ENCODE measurements at regions not wholly inside any gene's neighbourhood (a gene's known extent, or its start where the extent isn't known, plus 50 kb on each side); places are given as distances from the start of the nearest gene placed in this dataset.

GRCh38 chr2:136062066-136062837 lies 55.7 kb downstream of the CXCR4 start:
- POLR2A ChIA-PET = no interaction called here
- Histone ChIP-seq H3K27me3 (ENCODE audit: control insufficient read depth in 1 of 2, insufficient read depth in 2 of 2, low read length in 2 of 2) (no peaks in the 10 kb centered on the region), H3K9me3 (ENCODE audit: control insufficient read depth in 1 of 2, insufficient read depth in 1 of 2, low read length in 2 of 2) (no peaks in the 10 kb centered on the region), H3K36me3 (ENCODE audit: insufficient read depth, low read length) (no peaks in the 10 kb centered on the region), H3K27ac (ENCODE audit: low read depth in 1 of 2, low read length in 2 of 2) (no peak overlapping the region), H3K4me1 (ENCODE audit: insufficient read depth, low read length) (peaks cover 32% of the 10 kb centered on the region), H3K4me3 (ENCODE audit: low read length) (no peak overlapping the region)
- TF ChIP-seq, protein P1, sequence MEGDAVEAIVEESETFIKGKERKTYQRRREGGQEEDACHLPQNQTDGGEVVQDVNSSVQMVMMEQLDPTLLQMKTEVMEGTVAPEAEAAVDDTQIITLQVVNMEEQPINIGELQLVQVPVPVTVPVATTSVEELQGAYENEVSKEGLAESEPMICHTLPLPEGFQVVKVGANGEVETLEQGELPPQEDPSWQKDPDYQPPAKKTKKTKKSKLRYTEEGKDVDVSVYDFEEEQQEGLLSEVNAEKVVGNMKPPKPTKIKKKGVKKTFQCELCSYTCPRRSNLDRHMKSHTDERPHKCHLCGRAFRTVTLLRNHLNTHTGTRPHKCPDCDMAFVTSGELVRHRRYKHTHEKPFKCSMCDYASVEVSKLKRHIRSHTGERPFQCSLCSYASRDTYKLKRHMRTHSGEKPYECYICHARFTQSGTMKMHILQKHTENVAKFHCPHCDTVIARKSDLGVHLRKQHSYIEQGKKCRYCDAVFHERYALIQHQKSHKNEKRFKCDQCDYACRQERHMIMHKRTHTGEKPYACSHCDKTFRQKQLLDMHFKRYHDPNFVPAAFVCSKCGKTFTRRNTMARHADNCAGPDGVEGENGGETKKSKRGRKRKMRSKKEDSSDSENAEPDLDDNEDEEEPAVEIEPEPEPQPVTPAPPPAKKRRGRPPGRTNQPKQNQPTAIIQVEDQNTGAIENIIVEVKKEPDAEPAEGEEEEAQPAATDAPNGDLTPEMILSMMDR (IDR thresholded peaks at IDR 0.05) = no peak
- Mint-ChIP-seq H3K27me3 (no peaks in the 10 kb centered on the region), H3K36me3 (ENCODE audit: low read depth) (no peaks in the 10 kb centered on the region), H3K27ac (no peak overlapping the region), H3K4me3 (no peak overlapping the region), H3K9me3 (no peaks in the 10 kb centered on the region), H3K4me1 (ENCODE audit: low read depth) (peaks cover 55% of the 10 kb centered on the region)
- intact Hi-C loops (cut with DNase I, micrococcal nuclease) = no loop called here
- CTCF ChIA-PET = no interaction called here
- ATAC-seq (ENCODE audit: poor library complexity) (no peak), DNase-seq (no peak)

DNA sequence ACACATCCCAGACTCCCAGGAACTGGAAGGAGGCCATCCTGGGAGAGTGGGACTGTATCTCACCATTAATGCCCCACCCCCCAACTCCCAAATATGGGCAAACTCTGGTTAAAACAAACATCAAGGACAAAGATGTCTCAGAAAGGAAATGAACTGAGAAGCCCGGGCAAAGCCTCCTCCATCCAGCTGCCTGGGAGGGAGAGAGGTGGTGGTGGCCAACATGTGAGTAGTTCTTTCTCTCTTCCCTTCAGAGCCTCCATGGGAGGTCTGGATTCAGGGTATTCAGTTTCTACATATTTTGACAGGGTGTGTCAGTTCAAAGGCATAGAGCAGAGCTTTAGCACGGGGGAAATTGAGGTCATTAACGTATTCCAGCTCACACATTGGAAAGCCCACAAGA lies 57.5 kb downstream of the CXCR4 start:
- H3K27ac ChIP-seq (ENCODE audit: low read depth in 1 of 2, low read length in 2 of 2) = no peak overlapping the region
- H3K4me1 ChIP-seq (ENCODE audit: insufficient read depth, low read length) = peaks cover 37% of the 10 kb centered on the region
- no peaks in the 10 kb centered on the region for H3K36me3 ChIP-seq (ENCODE audit: insufficient read depth, low read length)
- intact Hi-C loops (cut with DNase I, micrococcal nuclease) = no loop called here
- ATAC-seq (ENCODE audit: poor library complexity) (no peak), DNase-seq (no peak)
- no peaks in the 10 kb centered on the region for H3K27me3 Mint-ChIP-seq
- TF ChIP-seq, protein P1 (IDR thresholded peaks at IDR 0.05) = no peak
- H3K9me3 Mint-ChIP-seq = no peaks in the 10 kb centered on the region
- H3K27me3 ChIP-seq (ENCODE audit: control insufficient read depth in 1 of 2, insufficient read depth in 2 of 2, low read length in 2 of 2) = no peaks in the 10 kb centered on the region
- peaks cover 60% of the 10 kb centered on the region for H3K4me1 Mint-ChIP-seq (ENCODE audit: low read depth)
- H3K4me3 Mint-ChIP-seq = no peak overlapping the region
- ChIA-PET POLR2A (no interaction called here), CTCF (no interaction called here)
- no peaks in the 10 kb centered on the region for H3K9me3 ChIP-seq (ENCODE audit: control insufficient read depth in 1 of 2, insufficient read depth in 1 of 2, low read length in 2 of 2)
- H3K36me3 Mint-ChIP-seq (ENCODE audit: low read depth) = no peaks in the 10 kb centered on the region
- no peak overlapping the region for H3K27ac Mint-ChIP-seq
- H3K4me3 ChIP-seq (ENCODE audit: low read length) = no peak overlapping the region

DNA sequence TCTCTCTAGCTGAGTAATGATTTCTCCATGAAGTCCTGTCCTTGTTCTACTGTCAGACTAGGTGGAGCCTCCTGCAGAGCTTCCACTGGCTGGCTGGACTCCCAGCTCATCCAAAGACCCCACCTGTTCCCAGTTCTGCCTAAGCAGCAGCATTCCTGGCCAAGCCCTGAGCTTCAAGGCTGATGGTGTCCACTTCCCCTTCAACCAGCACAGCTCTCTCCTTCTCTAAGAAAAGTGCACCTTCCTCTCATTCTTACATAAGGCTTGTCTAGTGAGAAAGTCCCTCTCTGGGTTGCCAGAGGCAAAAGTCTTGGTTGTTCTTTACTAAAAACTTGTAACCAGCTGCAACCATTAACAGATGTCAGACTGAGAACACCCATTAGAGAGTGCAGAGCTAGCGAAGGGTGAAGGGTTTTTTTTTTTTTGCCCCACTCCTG lies 58.9 kb downstream of the CXCR4 start:
- no peak overlapping the region for H3K27ac ChIP-seq (ENCODE audit: low read depth in 1 of 2, low read length in 2 of 2)
- ChIA-PET CTCF (interaction anchor here (0.5 to 0.7 kb wide), 2 partner anchors 69 to 174 kb away, joined by 3 read pairs; no protein-coding TSS in a partner anchor), POLR2A (interaction anchor here (0.6 to 1.1 kb wide), 2 partner anchors 70 to 268 kb away, joined by 3 to 4 read pairs; no protein-coding TSS in a partner anchor)
- no peaks in the 10 kb centered on the region for H3K36me3 ChIP-seq (ENCODE audit: insufficient read depth, low read length)
- ATAC-seq (ENCODE audit: poor library complexity) = no peak
- H3K9me3 Mint-ChIP-seq = no peaks in the 10 kb centered on the region
- no peaks in the 10 kb centered on the region for H3K36me3 Mint-ChIP-seq (ENCODE audit: low read depth)
- no peak overlapping the region for H3K4me3 Mint-ChIP-seq
- no peak for DNase-seq
- H3K4me3 ChIP-seq (ENCODE audit: low read length) = no peak overlapping the region
- H3K27me3 ChIP-seq (ENCODE audit: control insufficient read depth in 1 of 2, insufficient read depth in 2 of 2, low read length in 2 of 2) = no peaks in the 10 kb centered on the region
- peaks cover 42% of the 10 kb centered on the region for H3K4me1 ChIP-seq (ENCODE audit: insufficient read depth, low read length)
- no peaks in the 10 kb centered on the region for H3K9me3 ChIP-seq (ENCODE audit: control insufficient read depth in 1 of 2, insufficient read depth in 1 of 2, low read length in 2 of 2)
- H3K27ac Mint-ChIP-seq = no peak overlapping the region
- intact Hi-C loops (cut with DNase I, micrococcal nuclease) = loop anchor here in 1 of 2 experiments (10.0 kb wide), 1 partner anchor 46 kb away; no protein-coding TSS in a partner anchor
- H3K27me3 Mint-ChIP-seq = no peaks in the 10 kb centered on the region
- H3K4me1 Mint-ChIP-seq (ENCODE audit: low read depth) = peaks cover 61% of the 10 kb centered on the region
- TF ChIP-seq, protein P1 (IDR thresholded peaks at IDR 0.05) = no peak

All from CD4-positive, alpha-beta T cell (primary cell).